ENCODE measurements at regions not wholly inside any gene's neighbourhood (a gene's known extent, or its start where the extent isn't known, plus 50 kb on each side); places are given as distances from the start of the nearest gene placed in this dataset.

DNA sequence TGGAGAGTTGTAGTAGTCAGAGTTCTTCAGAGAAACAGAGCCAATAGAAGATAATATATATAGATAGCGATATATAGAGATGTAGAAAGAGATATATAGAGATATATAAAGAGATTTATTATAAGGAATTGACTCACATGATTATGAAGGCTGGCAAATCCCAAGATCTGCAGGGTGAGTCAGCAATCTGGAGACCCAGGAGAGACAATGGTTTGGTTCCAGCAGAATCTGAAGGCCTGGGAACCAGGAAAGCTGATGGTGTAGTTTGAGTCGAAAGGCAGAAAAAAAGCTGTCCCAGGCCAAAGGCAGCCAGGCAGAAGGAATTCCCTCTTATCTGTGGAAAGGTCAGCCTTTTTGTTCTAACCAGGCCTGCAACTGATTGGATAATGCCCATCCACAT lies 194.1 kb downstream of the NUFIP1 start:
- DNase-seq (ENCODE audit: low read depth, low spot score): no peak
- Histone ChIP-seq H3K4me1 (ENCODE audit: control insufficient read depth, extremely low read depth, insufficient read depth, low read length) (peaks cover 3% of the 10 kb centered on the region), H3K4me3 (replicated peaks in 1 of 3; ENCODE audit: insufficient read depth in 1 of 3, low read depth in 1 of 3, low read length in 3 of 3) (no peak overlapping the region), H3K27ac (ENCODE audit: insufficient read depth, low read depth, low read length) (no peak overlapping the region), H3K9me3 (replicated peaks; ENCODE audit: control insufficient read depth, insufficient read depth, low read length) (no peaks in the 10 kb centered on the region), H3K27me3 (ENCODE audit: control insufficient read depth in 2 of 2, insufficient read depth in 2 of 2, low read length in 2 of 2) (no peaks in the 10 kb centered on the region), H2AFZ (ENCODE audit: low read depth, low read length) (no peak overlapping the region), H3K9ac (replicated peaks; ENCODE audit: extremely low read depth, insufficient read depth, low read length) (no peak overlapping the region), H3K36me3 (ENCODE audit: control insufficient read depth in 2 of 2, extremely low read depth in 1 of 2, insufficient read depth in 2 of 2, low read length in 2 of 2) (no peaks in the 10 kb centered on the region), H3K4me2 (ENCODE audit: insufficient read depth, low read length) (no peak overlapping the region), H3K9me1 (replicated peaks; ENCODE audit: control insufficient read depth, extremely low read depth, insufficient read depth, low read length) (no peaks in the 10 kb centered on the region), H3K79me2 (ENCODE audit: control insufficient read depth, insufficient read depth, low read length) (no peaks in the 10 kb centered on the region), H4K20me1 (replicated peaks; ENCODE audit: control insufficient read depth, extremely low read depth, insufficient read depth, low read length) (no peaks in the 10 kb centered on the region)
- no peak for FAIRE-seq
- CTCF ChIA-PET: no interaction called here
- dilution Hi-C loops (cut with MboI; ENCODE audit: extremely low pct_ligation_motif_present, low sequenced_read_pairs): no loop called here
- POLR2A ChIA-PET: no interaction called here
- intact Hi-C loops (cut with micrococcal nuclease): no loop called here
- TF ChIP-seq GATA2 (IDR thresholded peaks at IDR 0.05; ENCODE audit: insufficient read depth, insufficient read length, low read depth, low read length) (no peak), POLR2AphosphoS5 (IDR thresholded peaks at IDR 0.05; ENCODE audit: insufficient read depth, low read depth, low read length) (no peak), POLR2A (IDR thresholded peaks at IDR 0.05; ENCODE audit: low read depth, low read length) (no peak), MYC (IDR thresholded peaks at IDR 0.05; ENCODE audit: low read depth, low read length) (no peak), FOS (IDR thresholded peaks at IDR 0.05; ENCODE audit: borderline replicate concordance, insufficient read depth, low read length) (no peak), JUN (IDR thresholded peaks at IDR 0.05; ENCODE audit: borderline replicate concordance, insufficient read depth, insufficient read length, low read depth) (no peak), CTCF (IDR thresholded peaks at IDR 0.05; ENCODE audit: extremely low read depth in 1 of 2, insufficient read depth in 1 of 2, low read depth in 1 of 2, low read length in 2 of 2) (no peak), EZH2 (IDR thresholded peaks at IDR 0.05; ENCODE audit: borderline replicate concordance, low read depth, low read length, severe bottlenecking) (no peak)
- TF ChIP-seq, protein P1, sequence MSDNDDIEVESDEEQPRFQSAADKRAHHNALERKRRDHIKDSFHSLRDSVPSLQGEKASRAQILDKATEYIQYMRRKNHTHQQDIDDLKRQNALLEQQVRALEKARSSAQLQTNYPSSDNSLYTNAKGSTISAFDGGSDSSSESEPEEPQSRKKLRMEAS (IDR thresholded peaks at IDR 0.05; ENCODE audit: insufficient read depth, insufficient read length): no peak
- BruUV-seq (replicated peaks): no TSS peak
